DND-41 (cell line): ENCODE measurements at regions not wholly inside any gene's neighbourhood (a gene's known extent, or its start where the extent isn't known, plus 50 kb on each side); places are given as distances from the start of the nearest gene placed in this dataset.

Experiments
- CTCF ChIP-seq: IDR thresholded peaks from 2 replicates; pipeline ENCODE4 v1.5.1; 2012; ENCODE audit warnings: borderline replicate concordance, low read length, moderate library complexity, mild to moderate bottlenecking; ENCODE audit not compliant: poor library complexity, severe bottlenecking; ENCODE audit errors: extremely low read depth
- EZH2 ChIP-seq: IDR thresholded peaks from 3 replicates; pipeline ENCODE4 v1.6.1; 2012; ENCODE audit warnings: borderline replicate concordance, low read depth, mild to moderate bottlenecking, moderate library complexity, low read length, inconsistent platforms; ENCODE audit not compliant: severe bottlenecking

GRCh38 chr13:63421123-63421522 lies 2005.5 kb upstream of the PCDH20 start:
- TF ChIP-seq CTCF, result no peak
- no peak for TF ChIP-seq EZH2
